HepG2 (cell line): ENCODE measurements at regions not wholly inside any gene's neighbourhood (a gene's known extent, or its start where the extent isn't known, plus 50 kb on each side); places are given as distances from the start of the nearest gene placed in this dataset.

Source experiments
- ELF3 ChIP-seq: IDR thresholded peaks from 2 replicates; pipeline ENCODE4 v1.6.1; 2016; ENCODE audit warnings: missing genetic modification reagents, missing compliant biosample characterization
- GABPA ChIP-seq, 2 experiments: IDR thresholded peaks; 2 replicates each; pipeline ENCODE4 v1.6.1; 2011 to 2016; ENCODE audit warnings: low read depth in 2 of 2, low read length in 1 of 2, missing biosample characterization in 1 of 2, missing genetic modification characterization in 1 of 2
- HDAC6 ChIP-seq: fragments of 200-600 bp; sonication (generic); IDR thresholded peaks from 2 replicates; pipeline ENCODE4 v1.7.0; 2017; ENCODE audit warnings: mild to moderate bottlenecking, antibody characterized with exemption, low read length, low read depth
- LCORL ChIP-seq, 2 experiments: fragments of 450-650 bp in 1 of 2; sonication (generic) in 1 of 2; formaldehyde crosslinking in 1 of 2; IDR thresholded peaks; 2 replicates each; pipeline versions ENCODE4 v1.5.0 to v1.6.1; 2017 to 2020; ENCODE audit warnings: antibody characterized with exemption in 1 of 2, missing genetic modification reagents in 1 of 2
- MIXL1 ChIP-seq: IDR thresholded peaks from 2 replicates; pipeline ENCODE4 v1.6.1; 2016
- PAX8 ChIP-seq: sonication (generic); formaldehyde crosslinking; IDR thresholded peaks from 2 replicates; pipeline ENCODE4 v1.8.0; 2022; ENCODE audit warnings: mild to moderate bottlenecking, missing genetic modification reagents, borderline replicate concordance
- PCBP1 ChIP-seq: fragments of 200-400 bp; formaldehyde crosslinking; IDR thresholded peaks from 2 replicates; pipeline ENCODE4 v1.6.1; 2017; ENCODE audit warnings: mild to moderate bottlenecking, low read depth, low read length, borderline replicate concordance
- PHF21A ChIP-seq: sonication (generic); formaldehyde crosslinking; IDR thresholded peaks from 2 replicates; pipeline ENCODE4 v1.5.0; 2020; ENCODE audit warnings: mild to moderate bottlenecking, missing genetic modification reagents
- REPIN1 ChIP-seq: sonication (generic); formaldehyde crosslinking; IDR thresholded peaks from 2 replicates; pipeline ENCODE4 v1.8.0; 2022; ENCODE audit warnings: missing genetic modification reagents, low read depth, mild to moderate bottlenecking, borderline replicate concordance
- RXRB ChIP-seq: IDR thresholded peaks from 2 replicates; pipeline ENCODE4 v1.6.1; 2016; ENCODE audit warnings: borderline replicate concordance, missing genetic modification reagents, missing compliant biosample characterization
- SALL1 ChIP-seq: sonication (generic); formaldehyde crosslinking; IDR thresholded peaks from 2 replicates; pipeline ENCODE4 v1.8.0; 2022; ENCODE audit warnings: mild to moderate bottlenecking, missing genetic modification reagents
- SOX5 ChIP-seq: IDR thresholded peaks from 2 replicates; pipeline ENCODE4 v1.6.1; 2016; ENCODE audit warnings: borderline replicate concordance
- TP53 ChIP-seq: sonication (generic); formaldehyde crosslinking; conservative IDR thresholded peaks from 2 replicates; pipeline ENCODE4 v1.4.0; 2020; ENCODE audit warnings: missing genetic modification reagents
- ZFX ChIP-seq: sonication (generic); formaldehyde crosslinking; IDR thresholded peaks from 2 replicates; pipeline ENCODE4 v1.4.0; 2020; ENCODE audit warnings: mild to moderate bottlenecking, low read depth, missing genetic modification reagents, moderate library complexity
- ZMYM4 ChIP-seq: sonication (generic); formaldehyde crosslinking; IDR thresholded peaks from 2 replicates; pipeline ENCODE4 v1.8.1; 2023; ENCODE audit warnings: mild to moderate bottlenecking, missing genetic modification reagents
- ZNF10 ChIP-seq: sonication (generic); formaldehyde crosslinking; IDR thresholded peaks from 2 replicates; pipeline ENCODE4 v1.4.0; 2020; ENCODE audit warnings: mild to moderate bottlenecking, low read depth, missing genetic modification reagents, borderline replicate concordance
- ZNF343 ChIP-seq: sonication (generic); formaldehyde crosslinking; IDR thresholded peaks from 2 replicates; pipeline ENCODE4 v1.4.0; 2020; ENCODE audit warnings: mild to moderate bottlenecking, missing genetic modification reagents
- TF ChIP-seq, protein P1 (sequence below): IDR thresholded peaks from 2 replicates; pipeline ENCODE4 v1.6.1; 2016; ENCODE audit warnings: control low read depth
- TF ChIP-seq, protein P2 (sequence below): sonication (generic); formaldehyde crosslinking; IDR thresholded peaks from 2 replicates; pipeline ENCODE4 v1.4.0; 2020; ENCODE audit warnings: missing genetic modification reagents, mild to moderate bottlenecking, borderline replicate concordance
- TF ChIP-seq, protein P3 (sequence below): IDR thresholded peaks from 2 replicates; pipeline ENCODE4 v1.4.0; 2020; ENCODE audit warnings: mild to moderate bottlenecking, missing genetic modification reagents
- TF ChIP-seq, protein P4 (sequence below): sonication (generic); formaldehyde crosslinking; IDR thresholded peaks from 2 replicates; pipeline ENCODE4 v1.8.0; 2022; ENCODE audit warnings: low read depth, missing genetic modification reagents
- TF ChIP-seq, protein P5 (sequence below): sonication (generic); formaldehyde crosslinking; conservative IDR thresholded peaks from 2 replicates; pipeline ENCODE4 v1.4.0; 2020; ENCODE audit warnings: missing genetic modification reagents

DNA sequence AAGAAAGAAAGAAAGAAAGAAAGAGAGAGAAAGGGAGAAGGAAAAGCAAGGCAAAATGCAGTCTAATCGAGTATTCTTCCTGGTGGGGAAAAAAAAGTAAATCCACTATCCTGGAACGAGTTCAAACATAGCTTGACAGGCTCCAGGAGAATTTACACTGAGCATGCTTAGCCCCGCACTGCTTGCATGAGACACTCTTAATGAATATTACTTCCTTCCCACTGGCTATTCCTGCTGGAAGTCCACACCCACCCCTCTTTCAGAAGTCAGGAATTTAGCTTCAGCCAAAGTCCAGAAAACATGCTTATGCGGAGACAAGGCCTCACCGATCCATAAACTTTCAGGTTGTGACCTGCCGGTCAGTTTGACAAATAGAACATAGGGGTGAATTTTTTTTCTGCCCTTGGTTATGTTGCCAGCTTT is 251.8 kb upstream of the BLID start (continued):
- TF ChIP-seq, protein P1, sequence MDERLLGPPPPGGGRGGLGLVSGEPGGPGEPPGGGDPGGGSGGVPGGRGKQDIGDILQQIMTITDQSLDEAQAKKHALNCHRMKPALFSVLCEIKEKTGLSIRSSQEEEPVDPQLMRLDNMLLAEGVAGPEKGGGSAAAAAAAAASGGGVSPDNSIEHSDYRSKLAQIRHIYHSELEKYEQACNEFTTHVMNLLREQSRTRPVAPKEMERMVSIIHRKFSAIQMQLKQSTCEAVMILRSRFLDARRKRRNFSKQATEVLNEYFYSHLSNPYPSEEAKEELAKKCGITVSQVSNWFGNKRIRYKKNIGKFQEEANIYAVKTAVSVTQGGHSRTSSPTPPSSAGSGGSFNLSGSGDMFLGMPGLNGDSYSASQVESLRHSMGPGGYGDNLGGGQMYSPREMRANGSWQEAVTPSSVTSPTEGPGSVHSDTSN (CRISPR knock-in tag): no peak
- no peak for TF ChIP-seq ZNF10 (CRISPR knock-in tag)
- TF ChIP-seq TP53 (CRISPR knock-in tag): no peak
- 0 out of 2 replicates have a peak, but pooled peaks have one; percentile 37 for TF ChIP-seq ZMYM4 (CRISPR knock-in tag)
- TF ChIP-seq ELF3 (CRISPR knock-in tag): peak; percentile 44
- TF ChIP-seq PHF21A (CRISPR knock-in tag): peak; percentile 62
- no peak for TF ChIP-seq ZNF343 (CRISPR knock-in tag)
- peak; percentile 62 for TF ChIP-seq ZFX (CRISPR knock-in tag)
- no peak for TF ChIP-seq PAX8 (CRISPR knock-in tag)
- TF ChIP-seq, protein P2, sequence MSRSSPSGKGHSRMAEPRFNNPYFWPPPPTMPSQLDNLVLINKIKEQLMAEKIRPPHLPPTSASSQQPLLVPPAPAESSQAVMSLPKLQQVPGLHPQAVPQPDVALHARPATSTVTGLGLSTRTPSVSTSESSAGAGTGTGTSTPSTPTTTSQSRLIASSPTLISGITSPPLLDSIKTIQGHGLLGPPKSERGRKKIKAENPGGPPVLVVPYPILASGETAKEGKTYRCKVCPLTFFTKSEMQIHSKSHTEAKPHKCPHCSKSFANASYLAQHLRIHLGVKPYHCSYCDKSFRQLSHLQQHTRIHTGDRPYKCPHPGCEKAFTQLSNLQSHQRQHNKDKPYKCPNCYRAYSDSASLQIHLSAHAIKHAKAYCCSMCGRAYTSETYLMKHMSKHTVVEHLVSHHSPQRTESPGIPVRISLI: peak; percentile 77; the same call in 1 of the 2 replicates
- TF ChIP-seq, protein P3, sequence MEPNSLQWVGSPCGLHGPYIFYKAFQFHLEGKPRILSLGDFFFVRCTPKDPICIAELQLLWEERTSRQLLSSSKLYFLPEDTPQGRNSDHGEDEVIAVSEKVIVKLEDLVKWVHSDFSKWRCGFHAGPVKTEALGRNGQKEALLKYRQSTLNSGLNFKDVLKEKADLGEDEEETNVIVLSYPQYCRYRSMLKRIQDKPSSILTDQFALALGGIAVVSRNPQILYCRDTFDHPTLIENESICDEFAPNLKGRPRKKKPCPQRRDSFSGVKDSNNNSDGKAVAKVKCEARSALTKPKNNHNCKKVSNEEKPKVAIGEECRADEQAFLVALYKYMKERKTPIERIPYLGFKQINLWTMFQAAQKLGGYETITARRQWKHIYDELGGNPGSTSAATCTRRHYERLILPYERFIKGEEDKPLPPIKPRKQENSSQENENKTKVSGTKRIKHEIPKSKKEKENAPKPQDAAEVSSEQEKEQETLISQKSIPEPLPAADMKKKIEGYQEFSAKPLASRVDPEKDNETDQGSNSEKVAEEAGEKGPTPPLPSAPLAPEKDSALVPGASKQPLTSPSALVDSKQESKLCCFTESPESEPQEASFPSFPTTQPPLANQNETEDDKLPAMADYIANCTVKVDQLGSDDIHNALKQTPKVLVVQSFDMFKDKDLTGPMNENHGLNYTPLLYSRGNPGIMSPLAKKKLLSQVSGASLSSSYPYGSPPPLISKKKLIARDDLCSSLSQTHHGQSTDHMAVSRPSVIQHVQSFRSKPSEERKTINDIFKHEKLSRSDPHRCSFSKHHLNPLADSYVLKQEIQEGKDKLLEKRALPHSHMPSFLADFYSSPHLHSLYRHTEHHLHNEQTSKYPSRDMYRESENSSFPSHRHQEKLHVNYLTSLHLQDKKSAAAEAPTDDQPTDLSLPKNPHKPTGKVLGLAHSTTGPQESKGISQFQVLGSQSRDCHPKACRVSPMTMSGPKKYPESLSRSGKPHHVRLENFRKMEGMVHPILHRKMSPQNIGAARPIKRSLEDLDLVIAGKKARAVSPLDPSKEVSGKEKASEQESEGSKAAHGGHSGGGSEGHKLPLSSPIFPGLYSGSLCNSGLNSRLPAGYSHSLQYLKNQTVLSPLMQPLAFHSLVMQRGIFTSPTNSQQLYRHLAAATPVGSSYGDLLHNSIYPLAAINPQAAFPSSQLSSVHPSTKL (CRISPR knock-in tag): peak; percentile 33; the same call in 1 of the 2 replicates
- TF ChIP-seq HDAC6: no peak
- 0 out of 2 replicates have a peak, but pooled peaks have one; percentile 28 for TF ChIP-seq MIXL1 (CRISPR knock-in tag)
- TF ChIP-seq, protein P4, sequence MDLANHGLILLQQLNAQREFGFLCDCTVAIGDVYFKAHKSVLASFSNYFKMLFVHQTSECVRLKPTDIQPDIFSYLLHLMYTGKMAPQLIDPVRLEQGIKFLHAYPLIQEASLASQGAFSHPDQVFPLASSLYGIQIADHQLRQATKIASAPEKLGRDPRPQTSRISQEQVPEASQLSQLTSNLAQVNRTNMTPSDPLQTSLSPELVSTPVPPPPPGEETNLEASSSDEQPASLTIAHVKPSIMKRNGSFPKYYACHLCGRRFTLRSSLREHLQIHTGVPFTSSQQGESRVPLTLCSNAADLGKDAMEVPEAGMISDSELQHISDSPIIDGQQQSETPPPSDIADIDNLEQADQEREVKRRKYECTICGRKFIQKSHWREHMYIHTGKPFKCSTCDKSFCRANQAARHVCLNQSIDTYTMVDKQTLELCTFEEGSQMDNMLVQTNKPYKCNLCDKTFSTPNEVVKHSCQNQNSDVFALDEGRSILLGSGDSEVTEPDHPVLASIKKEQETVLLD (CRISPR knock-in tag): no peak
- no peak for TF ChIP-seq GABPA (IDR thresholded peaks at IDR 0.05; ENCODE audit: low read depth, low read length)
- TF ChIP-seq GABPA (CRISPR knock-in tag; IDR thresholded peaks at IDR 0.05; ENCODE audit: low read depth): peak; percentile 11; the same call in 1 of the 2 replicates
- no peak for TF ChIP-seq PCBP1
- TF ChIP-seq, protein P5, sequence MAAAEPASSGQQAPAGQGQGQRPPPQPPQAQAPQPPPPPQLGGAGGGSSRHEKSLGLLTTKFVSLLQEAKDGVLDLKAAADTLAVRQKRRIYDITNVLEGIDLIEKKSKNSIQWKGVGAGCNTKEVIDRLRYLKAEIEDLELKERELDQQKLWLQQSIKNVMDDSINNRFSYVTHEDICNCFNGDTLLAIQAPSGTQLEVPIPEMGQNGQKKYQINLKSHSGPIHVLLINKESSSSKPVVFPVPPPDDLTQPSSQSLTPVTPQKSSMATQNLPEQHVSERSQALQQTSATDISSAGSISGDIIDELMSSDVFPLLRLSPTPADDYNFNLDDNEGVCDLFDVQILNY (CRISPR knock-in tag): no peak
- TF ChIP-seq REPIN1 (CRISPR knock-in tag): peak; percentile 49
- TF ChIP-seq RXRB (CRISPR knock-in tag): 0 out of 2 replicates have a peak, but pooled peaks have one; percentile 37
- TF ChIP-seq LCORL (IDR thresholded peaks at IDR 0.05): no peak
- TF ChIP-seq LCORL (CRISPR knock-in tag; IDR thresholded peaks at IDR 0.05): peak; percentile 46; the same call in 1 of the 2 replicates
- 0 out of 2 replicates have a peak, but pooled peaks have one; percentile 34 for TF ChIP-seq SOX5 (CRISPR knock-in tag)
- peak; percentile 58; the same call in 1 of the 2 replicates for TF ChIP-seq SALL1 (CRISPR knock-in tag)
